NT2/D1 (cell line): ENCODE measurements at regions not wholly inside any gene's neighbourhood (a gene's known extent, or its start where the extent isn't known, plus 50 kb on each side); places are given as distances from the start of the nearest gene placed in this dataset.
"Not testable (repeated sequence)": the region's sequence is repeated elsewhere in the genome, so short reads cannot be mapped to it uniquely, and the experiment has no call there.

Experiments used
- DNase-seq: peaks from one replicate; pipeline ENCODE4 v3.0.0-alpha.2; 2011; ENCODE audit warnings: low read depth, low spot score
- H3K27me3 ChIP-seq: 2 replicates; pipeline ENCODE4 v1.6.0; 2011; ENCODE audit warnings: mild to moderate bottlenecking; ENCODE audit not compliant: insufficient read length, insufficient read depth
- H3K36me3 ChIP-seq: 2 replicates; pipeline ENCODE4 v1.6.1; 2011; ENCODE audit warnings: mild to moderate bottlenecking, low read length, mixed read lengths; ENCODE audit not compliant: insufficient read depth, insufficient read length
- H3K4me1 ChIP-seq: 2 replicates; pipeline ENCODE4 v1.5.1; 2011; ENCODE audit not compliant: insufficient read depth, insufficient read length
- H3K4me3 ChIP-seq: 2 replicates; pipeline ENCODE4 v1.5.1; 2011; ENCODE audit warnings: low read depth; ENCODE audit not compliant: insufficient read length
- H3K9ac ChIP-seq: 2 replicates; pipeline ENCODE4 v1.6.0; 2011; ENCODE audit warnings: low read depth; ENCODE audit not compliant: insufficient read length
- H3K9me3 ChIP-seq: 2 replicates; pipeline ENCODE4 v1.5.1; 2011; ENCODE audit warnings: mild to moderate bottlenecking, low read length; ENCODE audit not compliant: insufficient read depth
- SUZ12 ChIP-seq: IDR thresholded peaks from 2 replicates; pipeline ENCODE4 v1.6.1; 2011; ENCODE audit not compliant: insufficient read length, insufficient read depth; ENCODE audit errors: extremely low read depth
- YY1 ChIP-seq: IDR thresholded peaks from 2 replicates; pipeline ENCODE4 v1.6.1; 2011; ENCODE audit not compliant: insufficient read length, insufficient read depth
- ZNF274 ChIP-seq: IDR thresholded peaks from 2 replicates; pipeline ENCODE4 v1.6.1; 2011; ENCODE audit warnings: mild to moderate bottlenecking, low read depth, low read length

GRCh38 chr2:242001853-242002252 is 132.3 kb downstream of the RTP5 start:
- TF ChIP-seq YY1 = no peak
- no peak for TF ChIP-seq SUZ12
- TF ChIP-seq ZNF274 = no peak
- Histone ChIP-seq H3K27me3 (peaks cover 2% of the 10 kb centered on the region), H3K36me3 (no peaks in the 10 kb centered on the region), H3K9me3 (no peaks in the 10 kb centered on the region), H3K4me1 (no peaks in the 10 kb centered on the region), H3K4me3 (no peak overlapping the region), H3K9ac (no peak overlapping the region)
- DNase-seq = no peak

GRCh38 chr2:242002944-242003343 is 133.4 kb downstream of the RTP5 start:
- DNase-seq = no peak
- Histone ChIP-seq H3K9me3 (no peaks in the 10 kb centered on the region), H3K4me1 (no peaks in the 10 kb centered on the region), H3K36me3 (no peaks in the 10 kb centered on the region), H3K4me3 (no peak overlapping the region), H3K9ac (no peak overlapping the region), H3K27me3 (peaks cover 2% of the 10 kb centered on the region)
- TF ChIP-seq YY1 (no peak), ZNF274 (no peak), SUZ12 (no peak)

GRCh38 chr2:242004223-242004901 is 134.8 kb downstream of the RTP5 start:
- TF ChIP-seq SUZ12 (no peak), YY1 (no peak), ZNF274 (no peak)
- H3K4me1 ChIP-seq = no peaks in the 10 kb centered on the region
- no peaks in the 10 kb centered on the region for H3K36me3 ChIP-seq
- no peak overlapping the region for H3K9ac ChIP-seq
- no peak overlapping the region for H3K4me3 ChIP-seq
- no peak for DNase-seq
- no peaks in the 10 kb centered on the region for H3K9me3 ChIP-seq
- peaks cover 2% of the 10 kb centered on the region for H3K27me3 ChIP-seq

GRCh38 chr2:242004902-242005230 is 135.3 kb downstream of the RTP5 start:
- H3K4me3 ChIP-seq = no peak overlapping the region
- H3K36me3 ChIP-seq = no peaks in the 10 kb centered on the region
- H3K9me3 ChIP-seq = peaks cover 2% of the 10 kb centered on the region; the same call in 1 of the 2 replicates
- H3K9ac ChIP-seq = no peak overlapping the region
- DNase-seq = no peak
- H3K27me3 ChIP-seq = peaks cover 2% of the 10 kb centered on the region
- no peaks in the 10 kb centered on the region for H3K4me1 ChIP-seq
- TF ChIP-seq SUZ12 (no peak), ZNF274 (no peak), YY1 (no peak)

GRCh38 chr2:242006091-242006634 is 136.6 kb downstream of the RTP5 start:
- not testable (repeated sequence) for H3K9ac ChIP-seq, H3K36me3 ChIP-seq, H3K4me1 ChIP-seq, H3K27me3 ChIP-seq, H3K4me3 ChIP-seq, H3K9me3 ChIP-seq, DNase-seq

- not testable (repeated sequence) for H3K9ac ChIP-seq, H3K27me3 ChIP-seq, H3K36me3 ChIP-seq, H3K4me3 ChIP-seq, H3K4me1 ChIP-seq, DNase-seq, H3K9me3 ChIP-seq
Observed at GRCh38 chr2:242008908-242009307, 139.4 kb downstream of the RTP5 start.

GRCh38 chr2:242009846-242010245 is 140.3 kb downstream of the RTP5 start:
- H3K9ac ChIP-seq, H3K9me3 ChIP-seq, H3K36me3 ChIP-seq, H3K4me1 ChIP-seq, H3K4me3 ChIP-seq, H3K27me3 ChIP-seq, DNase-seq: not testable (repeated sequence)

GRCh38 chr2:242010252-242011166 is 141.0 kb downstream of the RTP5 start:
- DNase-seq, H3K4me3 ChIP-seq, H3K27me3 ChIP-seq: not testable (repeated sequence)

More at GRCh38 chr2:242010252-242011166, 141.0 kb downstream of the RTP5 start:
- H3K9ac ChIP-seq, H3K36me3 ChIP-seq, H3K9me3 ChIP-seq, H3K4me1 ChIP-seq: not testable (repeated sequence)
